Stimulated activated naive B cell treated with anti-CD40 and anti-IgM and Interleukin-4, amounts not matched to agents 10 μg/mL and 1 μg/mL and 100 μg/mL, for 72 hours (primary cell): ENCODE measurements at regions not wholly inside any gene's neighbourhood (a gene's known extent, or its start where the extent isn't known, plus 50 kb on each side); places are given as distances from the start of the nearest gene placed in this dataset.

Experiments used
- ATAC-seq, 2 donors: fragments of 150-1000 bp; cut with Tn5 transposase; replicated peaks; 2 replicates each; pipeline ENCODE4 v1.10.0; 2021; ENCODE audit warnings: moderate library complexity in 1 of 2
- DNase-seq: peaks from one replicate; pipeline ENCODE4 v3.0.0; 2021
- H3K27ac Mint-ChIP-seq: one replicate; pipeline ENCODE4 v1.8.0; 2022; ENCODE audit warnings: mild to moderate bottlenecking, mixed read lengths
- H3K27me3 Mint-ChIP-seq, 2 donors: one replicate each; pipeline ENCODE4 v1.8.0; 2022; ENCODE audit warnings: mixed read lengths in 2 of 2
- H3K36me3 Mint-ChIP-seq, 2 donors: one replicate each; pipeline ENCODE4 v1.8.0; 2022; ENCODE audit warnings: mixed read lengths in 2 of 2, mild to moderate bottlenecking in 1 of 2
- H3K4me1 Mint-ChIP-seq, 2 donors: one replicate each; pipeline ENCODE4 v1.8.0; 2022; ENCODE audit warnings: mixed read lengths in 2 of 2, mild to moderate bottlenecking in 1 of 2
- H3K4me3 Mint-ChIP-seq, 2 donors: one replicate each; pipeline ENCODE4 v1.8.0; 2022; ENCODE audit warnings: mild to moderate bottlenecking in 2 of 2, mixed read lengths in 2 of 2, moderate library complexity in 1 of 2
- H3K9me3 Mint-ChIP-seq, 2 donors: one replicate each; pipeline ENCODE4 v1.8.0; 2022; ENCODE audit warnings: mixed read lengths in 2 of 2, mild to moderate bottlenecking in 1 of 2

DNA sequence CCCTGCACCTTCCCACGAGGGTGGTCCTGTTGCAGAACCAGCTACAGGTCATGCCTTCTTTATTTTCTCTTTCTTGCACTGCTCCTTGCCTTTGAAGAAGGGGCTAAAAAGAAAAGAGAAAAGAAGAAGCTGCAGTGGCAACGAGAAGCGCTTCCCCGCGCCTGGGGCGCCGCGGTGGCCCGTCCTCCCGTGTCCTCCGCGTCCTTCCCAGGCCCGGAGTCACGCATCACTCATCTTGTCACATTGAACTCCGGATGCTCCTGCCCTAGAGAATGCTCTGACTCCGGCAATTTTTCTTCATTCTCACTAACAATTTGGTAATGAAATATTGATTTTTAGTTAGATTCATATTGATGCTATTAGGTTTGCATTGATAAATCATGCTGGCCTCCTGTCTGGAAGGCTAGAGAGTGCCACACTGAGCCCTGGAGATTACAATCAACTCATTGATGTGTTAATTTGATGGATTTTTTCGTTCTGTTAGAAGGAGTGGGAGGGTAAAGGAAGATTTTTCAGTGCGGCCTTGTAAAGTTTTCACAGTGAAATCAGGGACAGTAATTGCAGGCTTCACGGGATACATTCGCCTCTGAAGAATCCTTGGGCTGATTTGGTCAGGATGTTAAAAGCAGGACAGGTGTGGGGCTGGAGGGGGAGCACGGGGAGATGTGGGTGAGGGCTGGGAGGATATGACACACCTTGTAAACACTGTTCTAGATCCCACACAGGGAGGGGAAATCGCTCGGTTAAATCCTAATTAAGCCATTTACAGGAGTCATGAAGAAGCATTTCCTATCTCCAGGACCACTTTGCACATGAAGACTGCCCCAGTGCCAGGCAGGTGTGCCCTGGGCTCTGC lies 349.3 kb downstream of the ZNF516 start:
- H3K27ac Mint-ChIP-seq: no peak overlapping the region
- DNase-seq (no peak), ATAC-seq (no peak)
- no peaks in the 10 kb centered on the region for H3K27me3 Mint-ChIP-seq
- H3K4me3 Mint-ChIP-seq: no peak overlapping the region
- H3K9me3 Mint-ChIP-seq: no peaks in the 10 kb centered on the region
- H3K36me3 Mint-ChIP-seq: no peaks in the 10 kb centered on the region
- no peaks in the 10 kb centered on the region for H3K4me1 Mint-ChIP-seq

DNA sequence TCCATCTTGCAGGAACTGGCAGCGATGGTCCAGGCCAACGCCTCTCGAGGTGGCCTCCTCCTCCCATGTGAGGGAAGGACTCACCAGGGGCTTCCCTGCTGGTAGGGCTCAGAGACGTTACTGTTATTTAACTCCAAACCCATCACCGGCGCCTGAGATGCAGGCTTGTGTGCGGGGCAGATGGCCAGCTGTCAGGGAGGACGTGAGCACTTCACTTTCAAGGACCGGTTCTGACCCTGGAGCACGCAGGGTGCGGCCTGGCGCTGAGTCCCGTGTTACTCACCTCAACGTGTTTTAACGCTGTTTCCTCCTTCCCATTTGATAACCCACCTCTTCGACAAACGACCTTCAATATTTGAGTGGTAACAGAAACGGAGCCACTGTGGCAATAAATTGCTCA lies 350.2 kb downstream of the ZNF516 start:
- no peaks in the 10 kb centered on the region for H3K36me3 Mint-ChIP-seq
- H3K4me3 Mint-ChIP-seq: no peak overlapping the region
- peaks cover 0 to 4% of the 10 kb centered on the region in 2 donors for H3K9me3 Mint-ChIP-seq
- no peaks in the 10 kb centered on the region for H3K4me1 Mint-ChIP-seq
- H3K27me3 Mint-ChIP-seq: no peaks in the 10 kb centered on the region
- no peak overlapping the region for H3K27ac Mint-ChIP-seq
- ATAC-seq (no peak), DNase-seq (no peak)

DNA sequence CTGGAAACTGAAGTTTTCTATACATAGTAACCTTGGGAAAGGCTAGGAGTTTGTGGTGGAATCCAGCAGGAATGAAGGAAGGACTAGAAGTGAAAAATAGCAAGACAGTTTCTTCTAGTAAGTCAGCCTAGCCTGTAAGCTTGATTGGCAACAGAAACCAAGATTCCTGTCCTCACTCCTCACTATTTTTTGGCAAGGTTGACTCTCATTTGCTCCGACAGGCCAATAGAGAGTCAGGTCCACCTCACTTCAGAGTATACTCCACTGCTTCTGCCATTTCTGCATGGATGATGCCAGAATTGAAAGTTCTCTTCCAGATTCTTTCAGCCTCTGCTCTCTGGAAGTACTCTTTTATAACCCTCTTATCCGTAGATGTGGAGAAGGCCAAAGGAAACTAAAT lies 352.4 kb downstream of the ZNF516 start:
- ATAC-seq (no peak), DNase-seq (no peak)
- Mint-ChIP-seq H3K4me3 (no peak overlapping the region), H3K27ac (no peak overlapping the region), H3K4me1 (no peaks in the 10 kb centered on the region), H3K27me3 (no peaks in the 10 kb centered on the region), H3K9me3 (peaks cover 0 to 4% of the 10 kb centered on the region in 2 donors), H3K36me3 (no peaks in the 10 kb centered on the region)

DNA sequence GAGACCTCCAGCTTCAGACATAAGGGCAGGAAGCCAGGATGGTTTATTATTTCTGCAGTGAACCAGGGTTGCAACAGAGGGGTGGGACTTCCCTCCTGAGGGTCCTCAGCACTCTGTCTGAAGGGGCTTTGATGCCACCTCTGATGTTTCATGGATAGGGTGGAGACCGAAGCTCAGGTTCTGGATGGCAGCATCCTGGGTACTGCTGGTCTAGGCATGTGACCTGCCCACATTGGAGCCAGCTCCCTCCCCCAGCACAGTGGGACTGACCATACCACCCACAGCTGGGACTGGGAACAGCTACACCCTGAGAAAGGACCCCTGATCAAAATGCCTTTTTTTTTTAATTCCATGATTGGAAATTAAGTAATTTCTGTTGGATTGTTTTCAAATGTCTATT lies 355.2 kb downstream of the ZNF516 start:
- Mint-ChIP-seq H3K4me3 (no peak overlapping the region), H3K4me1 (no peaks in the 10 kb centered on the region), H3K27ac (no peak overlapping the region), H3K27me3 (no peaks in the 10 kb centered on the region), H3K9me3 (peaks cover 0 to 6% of the 10 kb centered on the region in 2 donors), H3K36me3 (no peaks in the 10 kb centered on the region)
- DNase-seq (no peak), ATAC-seq (no peak)

DNA sequence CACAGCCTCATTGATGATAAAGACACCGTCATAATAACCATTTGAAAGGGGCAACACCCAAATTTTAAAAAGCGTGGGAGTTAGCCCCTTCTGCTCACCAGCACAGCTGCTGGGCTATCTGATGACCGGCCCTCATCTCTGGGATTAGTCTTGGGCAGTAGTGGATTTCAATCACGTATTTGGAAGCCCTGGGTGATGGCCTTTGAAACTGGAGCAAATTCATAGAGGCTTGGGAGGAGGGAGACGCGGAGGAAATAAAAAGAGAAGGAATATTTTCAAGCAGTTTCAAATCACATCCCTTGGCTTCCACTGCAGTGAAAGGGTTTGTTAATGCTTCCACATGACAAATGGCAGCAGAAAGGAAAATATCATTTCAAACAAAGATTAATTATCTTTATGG lies 357.8 kb downstream of the ZNF516 start:
- Mint-ChIP-seq H3K27me3 (no peaks in the 10 kb centered on the region), H3K4me1 (no peaks in the 10 kb centered on the region), H3K9me3 (peaks cover 4 to 7% of the 10 kb centered on the region in 2 donors), H3K27ac (no peak overlapping the region), H3K36me3 (no peaks in the 10 kb centered on the region), H3K4me3 (no peak overlapping the region)
- no peak for DNase-seq
- no peak for ATAC-seq

DNA sequence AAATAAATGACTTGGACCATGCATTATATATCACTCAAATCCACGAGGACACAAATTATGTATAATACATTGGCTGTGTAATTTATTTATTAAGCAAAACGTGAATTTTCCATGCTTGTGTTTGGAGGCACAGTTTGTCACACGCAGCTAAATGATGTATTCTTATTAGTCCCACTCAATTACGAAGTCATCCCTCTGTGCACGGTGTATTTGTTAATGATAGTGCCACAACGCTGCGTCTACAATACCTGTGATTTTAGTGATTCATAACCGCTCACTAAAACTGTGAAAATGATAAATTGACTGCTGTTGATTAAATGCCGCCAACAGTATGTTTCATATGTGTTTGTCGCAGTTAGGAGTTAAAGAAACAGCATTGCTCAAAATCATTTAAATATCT lies 358.3 kb downstream of the ZNF516 start:
- DNase-seq: no peak
- ATAC-seq: no peak
- H3K27ac Mint-ChIP-seq: no peak overlapping the region

DNA sequence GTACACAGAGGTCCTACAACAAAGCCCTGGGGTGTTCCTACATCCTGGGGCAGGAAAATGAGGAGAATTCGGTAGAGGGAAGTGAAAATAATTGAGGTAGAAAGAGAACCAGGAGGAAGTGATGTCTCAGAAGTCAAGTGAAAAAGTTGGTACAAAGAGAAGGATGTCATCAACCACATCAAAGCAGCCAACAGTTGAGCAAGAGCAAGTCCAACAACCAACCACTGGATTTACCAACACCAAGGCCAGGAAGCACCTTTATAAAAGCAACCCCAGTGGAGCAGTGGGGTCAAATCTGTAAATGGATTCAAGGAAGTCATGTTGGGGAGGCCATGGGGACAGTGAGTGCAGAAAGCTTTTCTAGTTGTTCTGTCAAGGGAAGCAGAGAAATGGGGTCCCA lies 360.4 kb downstream of the ZNF516 start:
- ATAC-seq: no peak
- Mint-ChIP-seq H3K9me3 (peaks cover 4% of the 10 kb centered on the region in 2 donors), H3K27me3 (no peaks in the 10 kb centered on the region), H3K4me3 (no peak overlapping the region), H3K4me1 (peaks cover 0 to 1% of the 10 kb centered on the region in 2 donors), H3K27ac (no peak overlapping the region), H3K36me3 (no peaks in the 10 kb centered on the region)
- DNase-seq: no peak

More for the DNA sequence above, 358.3 kb downstream of the ZNF516 start:
- Mint-ChIP-seq H3K4me1 (peaks cover 0 to under 1% of the 10 kb centered on the region in 2 donors), H3K36me3 (no peaks in the 10 kb centered on the region), H3K27me3 (no peaks in the 10 kb centered on the region), H3K9me3 (peaks cover 4 to 7% of the 10 kb centered on the region in 2 donors), H3K4me3 (no peak overlapping the region)

DNA sequence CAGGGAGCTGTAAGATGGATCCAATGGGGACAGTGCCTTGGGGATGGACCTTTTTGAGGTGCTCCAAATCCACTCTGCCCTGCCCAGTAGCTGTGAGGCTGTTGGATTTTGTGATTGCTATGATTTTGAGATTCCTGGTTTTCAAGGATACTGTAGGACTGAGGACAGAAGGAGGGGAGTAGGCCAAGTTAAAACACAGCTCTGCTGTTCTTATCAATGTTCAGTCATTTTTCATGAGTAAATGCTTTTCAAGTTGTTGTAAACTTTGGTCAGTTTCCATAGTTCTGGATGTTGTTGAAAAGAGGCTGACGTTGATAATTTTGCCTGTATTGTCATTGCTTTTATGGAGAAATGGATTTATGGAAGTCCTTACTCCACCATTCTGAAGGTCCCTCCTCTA lies 361.2 kb downstream of the ZNF516 start:
- Mint-ChIP-seq H3K27me3 (no peaks in the 10 kb centered on the region), H3K9me3 (peaks cover 4% of the 10 kb centered on the region in 2 donors), H3K4me1 (peaks cover 0 to 1% of the 10 kb centered on the region in 2 donors), H3K27ac (no peak overlapping the region), H3K4me3 (no peak overlapping the region), H3K36me3 (no peaks in the 10 kb centered on the region)
- ATAC-seq: no peak
- no peak for DNase-seq

DNA sequence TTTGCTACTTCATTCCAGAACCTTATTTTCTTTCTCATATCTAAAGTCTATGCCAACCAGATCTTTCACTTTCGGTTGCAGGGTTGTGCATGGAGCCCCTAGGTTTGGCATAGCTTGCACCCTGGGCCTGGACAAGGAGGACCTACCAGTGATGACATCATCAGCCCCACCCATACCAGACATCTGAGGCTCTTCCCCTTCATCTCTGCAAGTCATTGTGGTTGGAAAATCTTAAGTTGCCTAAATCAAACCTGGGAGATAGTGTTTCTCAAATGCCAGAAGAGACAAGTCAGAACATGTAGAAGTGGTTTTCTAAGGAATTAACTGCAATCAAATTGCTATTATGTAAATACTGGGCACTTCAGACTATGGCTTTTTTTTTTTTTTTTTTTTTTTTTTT lies 363.3 kb downstream of the ZNF516 start:
- DNase-seq (no peak), ATAC-seq (peak; percentile 60 to 64)
- H3K27ac Mint-ChIP-seq: no peak overlapping the region
- no peaks in the 10 kb centered on the region for H3K27me3 Mint-ChIP-seq
- peaks cover 0 to 1% of the 10 kb centered on the region in 2 donors for H3K4me1 Mint-ChIP-seq
- no peak overlapping the region for H3K4me3 Mint-ChIP-seq
- peaks cover 4% of the 10 kb centered on the region in 2 donors for H3K9me3 Mint-ChIP-seq
- no peaks in the 10 kb centered on the region for H3K36me3 Mint-ChIP-seq

DNA sequence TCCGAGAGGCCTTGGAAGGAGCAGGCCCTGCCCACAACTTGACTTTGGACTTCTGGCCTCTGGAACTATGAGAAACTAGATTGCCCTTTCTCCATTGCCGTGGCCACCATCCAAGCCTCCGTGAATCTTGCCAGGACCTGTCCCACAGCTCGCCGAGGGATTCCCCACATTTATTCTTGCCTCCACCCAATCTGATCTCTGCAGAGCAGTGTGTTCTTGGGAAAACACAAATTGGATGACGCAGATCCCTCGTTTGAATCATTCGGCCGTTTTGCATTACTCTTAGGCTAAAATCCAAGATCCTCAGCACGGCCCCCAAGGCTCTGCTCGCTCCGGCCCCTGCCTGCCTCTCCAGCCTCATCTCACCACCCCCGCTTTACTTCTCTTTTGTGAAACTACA lies 364.2 kb downstream of the ZNF516 start:
- ATAC-seq (no peak), DNase-seq (no peak)
- Mint-ChIP-seq H3K27me3 (no peaks in the 10 kb centered on the region), H3K36me3 (no peaks in the 10 kb centered on the region), H3K27ac (no peak overlapping the region), H3K9me3 (peaks cover 4% of the 10 kb centered on the region in 2 donors), H3K4me3 (no peak overlapping the region), H3K4me1 (peaks cover 0 to 1% of the 10 kb centered on the region in 2 donors)

DNA sequence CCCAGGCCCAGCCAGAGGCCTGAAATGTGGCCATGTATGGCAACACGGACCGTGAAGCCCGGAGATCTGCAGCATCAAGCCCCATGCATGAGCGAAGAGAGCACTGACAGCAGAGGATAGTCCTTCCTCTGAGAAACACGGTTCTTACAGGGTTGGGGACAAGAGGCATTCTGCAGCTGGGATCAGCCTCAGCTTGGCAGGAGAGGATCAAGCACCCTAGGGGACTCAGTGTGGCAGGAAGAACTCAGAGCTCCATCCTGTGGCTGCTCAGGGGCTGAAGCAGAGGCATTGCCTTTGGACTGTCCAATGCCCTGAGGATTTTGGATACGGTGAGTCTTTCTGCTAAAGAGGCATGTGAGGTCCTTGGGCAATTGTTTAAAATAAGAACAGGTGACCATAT lies 368.7 kb downstream of the ZNF516 start:
- no peaks in the 10 kb centered on the region for H3K9me3 Mint-ChIP-seq
- no peak overlapping the region for H3K4me3 Mint-ChIP-seq
- ATAC-seq (no peak), DNase-seq (no peak)
- H3K36me3 Mint-ChIP-seq: no peaks in the 10 kb centered on the region
- H3K27ac Mint-ChIP-seq: no peak overlapping the region
- H3K27me3 Mint-ChIP-seq: no peaks in the 10 kb centered on the region
- H3K4me1 Mint-ChIP-seq: no peaks in the 10 kb centered on the region

DNA sequence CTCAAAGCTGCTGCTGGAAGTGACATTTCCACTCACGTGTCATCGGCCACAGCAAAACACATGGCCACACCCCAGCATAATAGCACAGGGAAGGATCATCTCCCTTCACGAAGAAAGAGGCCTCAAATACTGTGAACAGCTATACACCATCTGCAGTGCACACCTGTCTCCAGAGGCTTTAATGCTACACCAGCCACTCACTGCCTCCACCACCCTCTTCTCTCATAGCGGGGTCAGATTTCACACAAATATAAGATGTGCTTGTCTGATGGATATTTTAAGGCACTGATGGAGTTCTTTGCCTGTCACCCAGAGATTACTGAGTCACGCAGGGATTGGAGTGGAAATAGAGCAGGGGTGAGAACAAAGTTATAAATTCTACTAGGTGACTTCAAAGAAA lies 374.0 kb downstream of the ZNF516 start:
- Mint-ChIP-seq H3K4me1 (no peaks in the 10 kb centered on the region), H3K36me3 (no peaks in the 10 kb centered on the region), H3K27me3 (no peaks in the 10 kb centered on the region), H3K4me3 (no peak overlapping the region), H3K9me3 (no peaks in the 10 kb centered on the region), H3K27ac (no peak overlapping the region)
- DNase-seq (no peak), ATAC-seq (no peak)

DNA sequence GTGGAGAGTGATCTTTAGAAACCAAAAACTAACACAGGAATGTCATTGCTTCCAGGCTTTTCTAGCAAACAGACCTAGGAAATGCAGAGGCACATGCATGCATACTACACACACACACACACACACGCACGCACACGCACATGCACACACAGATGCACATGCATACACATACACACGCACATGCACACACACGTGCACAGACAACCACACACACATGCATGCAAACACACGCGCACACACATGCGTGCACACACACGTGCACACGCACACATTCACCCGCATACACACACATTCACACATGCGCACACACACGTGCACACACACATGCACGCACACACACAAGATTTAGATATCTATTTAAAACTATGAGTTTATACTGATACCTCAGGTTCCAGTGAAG lies 379.5 kb downstream of the ZNF516 start:
- Mint-ChIP-seq H3K36me3 (no peaks in the 10 kb centered on the region), H3K27me3 (no peaks in the 10 kb centered on the region), H3K9me3 (peaks cover 0 to 3% of the 10 kb centered on the region in 2 donors), H3K27ac (no peak overlapping the region), H3K4me1 (no peaks in the 10 kb centered on the region), H3K4me3 (no peak overlapping the region)
- DNase-seq (no peak), ATAC-seq (no peak)

DNA sequence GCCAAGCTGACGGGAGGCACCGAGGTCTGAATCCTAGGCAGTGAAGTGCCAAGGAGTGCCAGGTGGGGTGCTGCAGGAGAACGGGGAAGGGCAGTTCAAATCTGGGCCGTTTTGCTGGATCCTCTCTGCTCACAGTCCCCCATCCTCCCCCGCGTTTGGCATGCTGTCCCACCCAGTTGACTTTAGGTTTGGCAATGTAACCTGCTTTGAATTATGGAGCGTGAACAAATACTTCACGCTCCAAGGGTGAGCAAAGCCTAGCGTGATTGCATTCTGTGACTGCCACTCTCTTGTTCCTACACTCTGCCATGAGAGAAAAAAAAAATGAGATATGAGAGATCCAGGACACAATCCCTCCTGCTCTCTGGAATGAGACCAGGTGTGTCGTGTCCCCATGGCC lies 381.9 kb downstream of the ZNF516 start:
- no peaks in the 10 kb centered on the region for H3K4me1 Mint-ChIP-seq
- no peak overlapping the region for H3K27ac Mint-ChIP-seq
- peaks cover 0 to 3% of the 10 kb centered on the region in 2 donors for H3K9me3 Mint-ChIP-seq
- no peak for DNase-seq
- ATAC-seq: no peak
- H3K27me3 Mint-ChIP-seq: no peaks in the 10 kb centered on the region
- no peak overlapping the region for H3K4me3 Mint-ChIP-seq
- no peaks in the 10 kb centered on the region for H3K36me3 Mint-ChIP-seq

DNA sequence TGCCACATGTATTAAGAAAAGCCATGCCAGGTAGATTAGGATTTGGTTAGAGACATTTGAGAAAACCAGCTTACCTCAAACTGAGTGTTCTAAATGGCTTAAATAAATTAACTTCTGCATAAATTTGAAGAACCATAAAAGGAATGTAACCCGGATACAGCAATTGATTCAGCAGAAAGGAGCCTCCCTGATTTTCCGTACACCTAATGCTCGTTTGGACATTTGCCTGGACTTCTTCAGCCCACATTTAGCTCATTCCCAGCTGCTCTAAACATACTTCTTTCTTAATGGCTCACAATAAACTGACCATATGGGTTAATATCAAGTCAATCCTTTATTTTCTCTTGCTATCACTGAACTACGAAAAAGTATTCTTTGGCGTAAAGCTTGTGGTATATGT lies 392.4 kb downstream of the ZNF516 start:
- Mint-ChIP-seq H3K36me3 (no peaks in the 10 kb centered on the region), H3K9me3 (peaks cover 11 to 12% of the 10 kb centered on the region in 2 donors), H3K27me3 (no peaks in the 10 kb centered on the region), H3K4me1 (no peaks in the 10 kb centered on the region), H3K4me3 (no peak overlapping the region), H3K27ac (no peak overlapping the region)
- no peak for DNase-seq
- ATAC-seq: no peak
